ENCODE measurements at regions not wholly inside any gene's neighbourhood (a gene's known extent, or its start where the extent isn't known, plus 50 kb on each side); places are given as distances from the start of the nearest gene placed in this dataset.
"Not testable (repeated sequence)": the region's sequence is repeated elsewhere in the genome, so short reads cannot be mapped to it uniquely, and the experiment has no call there.

DNA sequence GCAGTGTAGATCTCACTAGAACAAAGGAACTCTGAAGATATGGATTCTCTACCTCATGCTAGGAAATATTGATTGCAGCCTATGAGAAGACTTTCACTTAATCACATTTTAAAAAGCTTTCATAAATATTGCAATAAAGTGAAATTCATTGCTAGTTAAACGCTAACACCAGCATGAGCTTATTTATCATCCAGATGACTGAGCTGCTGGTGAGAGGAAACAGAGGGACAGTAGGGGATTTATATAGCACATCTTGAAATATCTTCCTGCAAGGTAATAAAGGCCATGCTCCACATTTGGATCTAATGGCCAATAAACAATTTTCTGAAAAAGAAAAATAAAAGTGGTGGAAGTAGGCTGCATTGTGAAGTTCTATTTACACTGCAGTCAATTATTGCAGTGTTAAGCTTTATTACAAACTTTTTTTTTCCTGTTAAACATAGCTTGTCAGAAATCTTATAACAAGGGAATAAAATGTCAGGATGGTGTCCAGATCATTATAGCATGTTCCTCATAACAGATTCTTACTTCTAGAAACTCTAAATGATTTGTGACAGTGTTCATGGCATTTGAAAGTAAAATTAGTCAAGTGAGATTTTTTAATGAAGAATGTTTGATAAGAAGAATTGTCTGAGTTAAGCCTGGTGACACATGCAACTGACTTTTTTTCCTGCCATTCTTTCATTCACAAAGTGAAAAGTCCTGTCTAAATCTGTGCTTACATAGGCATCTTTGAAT is 342.6 kb downstream of the DMAC1 start:
- no peak for DNase-seq

DNA sequence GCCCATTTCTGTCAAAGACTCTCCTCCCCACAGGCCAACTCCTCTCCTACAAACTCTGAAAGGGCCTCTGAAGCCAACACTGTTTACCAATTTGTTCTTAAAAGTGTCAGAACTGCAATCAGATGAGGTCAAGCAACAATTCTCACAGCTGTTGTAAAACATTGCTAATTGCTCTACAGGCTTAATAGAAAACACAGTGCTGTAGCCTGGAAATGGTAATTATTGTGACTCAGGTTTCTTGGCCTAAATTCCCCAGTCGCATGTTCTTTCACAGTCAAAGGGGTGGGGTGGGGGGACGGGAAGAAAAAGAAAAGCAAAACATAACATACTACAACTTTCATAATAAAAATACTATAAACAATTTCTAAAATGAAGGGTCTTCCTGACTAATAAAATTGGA is 343.2 kb downstream of the DMAC1 start:
- DNase-seq = no peak

DNA sequence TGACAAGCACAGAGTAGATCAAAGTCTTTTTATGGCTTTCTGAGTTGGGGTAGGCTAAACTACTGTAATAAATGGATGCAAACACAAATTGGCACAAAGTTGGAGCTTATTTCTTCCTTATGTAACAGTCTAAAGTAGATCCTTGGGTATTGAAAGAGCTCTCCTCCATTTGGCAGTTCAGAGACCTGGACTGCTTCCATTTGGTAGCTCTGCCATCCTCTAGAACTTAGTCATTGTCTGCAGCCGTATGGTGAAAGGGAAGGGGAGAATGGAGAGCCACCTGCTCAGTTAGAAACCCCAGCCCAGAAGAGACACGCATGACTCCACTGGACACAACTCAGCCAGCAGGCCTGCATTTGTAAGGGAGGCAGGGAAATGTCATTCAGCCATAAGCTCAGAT is 345.0 kb downstream of the DMAC1 start:
- DNase-seq = no peak

DNA sequence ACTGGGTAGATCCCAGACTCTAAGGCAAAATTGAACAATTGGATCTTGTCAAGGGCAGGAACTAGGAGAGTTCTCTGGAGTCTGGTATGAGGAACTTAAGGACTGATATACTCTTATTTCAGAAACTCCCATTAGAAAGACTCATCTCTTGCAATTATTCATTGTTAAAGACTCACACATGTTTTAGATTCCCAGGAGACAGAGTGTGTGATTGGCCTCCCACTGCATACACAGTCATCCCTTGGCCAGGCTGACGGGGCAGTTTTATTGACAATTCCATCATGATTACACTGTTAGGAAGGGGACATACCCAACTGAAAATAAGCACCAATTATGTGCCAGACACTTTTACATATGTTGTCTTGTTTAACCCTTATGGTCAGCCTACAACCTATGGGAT is 347.2 kb downstream of the DMAC1 start:
- no peak for DNase-seq

DNA sequence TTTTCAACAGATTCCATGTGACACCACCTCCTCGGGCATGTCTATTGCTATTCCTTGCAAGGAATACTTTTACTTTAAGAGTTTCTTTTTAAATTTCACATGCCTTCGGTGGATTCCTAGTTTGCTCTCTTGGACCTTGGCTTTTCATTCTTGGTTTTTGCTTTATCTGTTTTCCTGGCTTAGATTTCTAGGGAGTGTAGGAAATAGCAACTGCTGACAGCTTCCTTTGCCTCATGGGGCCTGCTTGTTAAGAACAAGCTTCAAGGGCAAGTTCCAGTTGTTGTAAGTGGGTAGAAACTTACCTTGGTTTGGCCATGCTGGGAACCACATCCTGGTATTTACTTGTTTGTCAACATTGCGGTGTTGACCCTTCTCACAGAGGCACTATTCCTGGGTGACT is 348.5 kb downstream of the DMAC1 start:
- DNase-seq = no peak

DNA sequence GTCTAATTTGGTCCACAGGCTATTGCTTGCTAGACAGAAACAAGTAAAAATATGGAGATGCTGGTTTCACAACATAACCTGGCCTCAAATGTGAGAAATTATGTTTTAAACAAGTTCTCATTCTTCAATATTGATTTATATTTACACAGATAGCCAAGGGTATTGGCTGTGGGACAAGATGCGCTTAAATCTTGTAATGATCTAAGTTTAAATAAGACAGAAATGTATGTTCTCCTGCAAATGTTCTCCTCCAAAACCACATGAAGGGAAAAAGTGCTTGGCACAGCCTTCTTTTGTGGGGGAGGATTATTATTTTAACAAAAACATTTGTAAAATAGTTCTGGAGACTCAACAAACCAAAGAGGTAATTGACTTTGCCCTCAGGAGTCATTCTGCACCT is 356.0 kb downstream of the DMAC1 start:
- DNase-seq = no peak

DNA sequence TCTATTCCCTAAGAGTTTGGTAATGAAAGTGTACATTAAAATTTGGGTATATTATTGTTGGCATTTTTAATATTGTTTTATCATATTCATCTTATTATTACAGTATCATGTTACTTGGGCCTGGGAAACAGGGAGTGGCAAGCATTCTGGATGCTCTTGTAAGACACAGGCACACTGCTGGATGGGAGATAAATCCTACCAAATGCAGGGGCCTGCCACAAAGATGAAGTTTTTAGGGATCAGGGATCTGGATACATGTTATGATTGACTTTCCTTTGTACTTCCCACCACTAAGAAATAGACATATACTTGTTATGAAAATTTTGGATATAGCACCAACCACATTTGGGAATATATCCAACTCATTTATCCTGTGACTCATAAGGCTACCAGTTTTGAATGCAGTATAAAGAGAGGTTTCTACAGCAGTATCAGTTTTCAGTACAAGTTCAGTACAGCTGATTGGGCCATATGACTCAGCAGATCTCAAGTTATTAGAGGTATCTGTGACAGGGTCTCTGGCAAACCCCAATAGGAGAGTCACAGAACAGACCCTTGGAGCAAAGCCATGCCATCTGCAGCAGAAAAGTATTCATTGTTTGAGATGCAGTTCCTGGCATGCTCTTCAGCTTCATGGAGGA is 360.1 kb downstream of the DMAC1 start:
- DNase-seq = no peak

DNA sequence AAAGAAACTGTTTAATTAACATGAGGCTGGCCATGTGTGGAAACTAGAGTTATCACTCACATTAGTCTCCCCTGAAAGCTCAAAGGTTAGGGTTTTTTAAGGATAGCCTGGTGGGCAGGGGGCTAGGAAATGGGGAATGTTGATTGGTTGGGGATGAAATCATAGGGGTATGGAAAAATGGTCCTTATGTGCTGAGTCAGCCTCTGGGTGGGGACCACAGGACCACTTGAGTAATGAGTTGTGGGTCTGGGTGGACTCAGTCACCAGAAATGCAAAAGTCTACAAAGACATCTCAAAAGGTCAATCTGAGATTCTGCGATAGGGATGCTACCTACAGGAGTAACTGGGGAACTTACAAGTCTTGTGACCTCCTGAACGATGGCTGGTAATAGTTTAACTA is 362.8 kb downstream of the DMAC1 start:
- no peak for DNase-seq

DNA sequence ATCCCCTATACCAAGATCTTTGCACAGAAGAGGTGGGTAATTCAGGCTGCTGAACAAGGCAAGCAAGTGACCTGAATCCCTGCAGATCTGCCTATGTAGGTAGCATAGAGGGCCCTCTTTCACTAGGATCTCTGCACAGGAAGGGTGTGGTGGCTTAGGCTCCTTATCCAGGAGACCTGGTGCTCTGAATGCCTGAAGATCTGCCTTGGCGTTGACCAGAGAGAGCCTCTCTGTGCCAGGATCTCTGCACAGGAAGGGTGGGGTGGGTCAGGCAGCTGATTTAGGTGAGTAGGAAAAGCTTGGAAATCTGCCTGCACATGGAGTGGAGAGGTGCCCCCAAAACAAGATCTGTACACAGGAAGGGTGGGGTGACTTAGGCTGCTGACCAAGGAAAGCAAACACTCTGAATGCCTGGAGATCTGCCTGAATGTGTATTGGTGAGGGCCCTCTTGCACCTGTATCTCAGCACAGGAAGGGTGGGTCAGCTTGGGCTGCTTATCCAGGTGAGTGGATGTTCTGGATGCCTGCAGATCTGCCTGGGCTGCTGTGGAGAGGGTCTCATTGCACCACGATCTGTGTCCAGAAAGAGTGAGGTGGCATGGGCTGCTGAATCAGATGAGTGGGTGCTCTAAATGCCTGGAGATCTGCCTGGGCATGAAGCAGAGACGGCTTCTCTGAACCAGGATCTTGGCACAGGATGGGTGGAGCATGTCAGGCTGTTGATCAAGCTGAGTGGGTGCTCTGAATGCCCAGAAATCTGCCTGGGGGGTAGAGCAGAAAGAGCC is 365.9 kb downstream of the DMAC1 start:
- no peak for DNase-seq

DNA sequence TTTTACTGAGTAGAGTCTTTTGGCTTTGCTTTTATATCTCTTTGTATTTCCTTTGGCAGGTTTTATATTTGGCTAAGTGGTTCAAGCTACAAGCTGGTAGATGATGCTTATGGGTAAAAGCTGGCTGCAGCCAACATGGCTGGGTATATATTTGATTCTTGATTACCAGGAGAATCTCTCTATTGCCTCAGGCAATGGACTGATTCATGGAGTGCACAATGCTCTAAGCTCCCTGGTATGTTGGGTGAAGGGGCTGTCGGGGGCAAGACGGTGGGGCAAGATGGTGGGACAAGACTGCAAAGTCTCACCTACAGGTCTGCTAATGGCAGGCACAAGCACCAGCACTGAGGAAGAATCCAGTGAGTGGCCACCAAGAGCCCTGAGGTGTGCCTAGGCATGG is 366.6 kb downstream of the DMAC1 start:
- no peak for DNase-seq

DNA sequence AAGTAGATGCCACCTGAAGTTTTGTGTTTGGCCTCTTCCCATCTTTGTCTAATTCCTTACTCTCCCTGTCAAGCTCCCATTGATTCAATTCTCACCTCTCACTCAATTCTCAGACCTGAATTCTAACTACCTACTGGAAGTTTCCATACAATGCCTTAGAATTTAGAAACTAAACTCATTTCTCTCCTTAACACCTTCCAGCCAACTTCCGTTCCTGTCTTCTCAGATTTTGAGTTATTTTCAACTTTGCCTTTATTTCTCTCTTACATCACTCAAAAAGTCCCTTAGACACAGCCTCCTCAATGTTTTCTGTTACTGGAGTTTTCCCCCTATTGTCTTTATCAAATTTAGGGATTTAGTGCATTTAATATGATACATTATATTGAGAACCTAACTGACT is 382.2 kb downstream of the DMAC1 start:
- DNase-seq = not testable (repeated sequence)

DNA sequence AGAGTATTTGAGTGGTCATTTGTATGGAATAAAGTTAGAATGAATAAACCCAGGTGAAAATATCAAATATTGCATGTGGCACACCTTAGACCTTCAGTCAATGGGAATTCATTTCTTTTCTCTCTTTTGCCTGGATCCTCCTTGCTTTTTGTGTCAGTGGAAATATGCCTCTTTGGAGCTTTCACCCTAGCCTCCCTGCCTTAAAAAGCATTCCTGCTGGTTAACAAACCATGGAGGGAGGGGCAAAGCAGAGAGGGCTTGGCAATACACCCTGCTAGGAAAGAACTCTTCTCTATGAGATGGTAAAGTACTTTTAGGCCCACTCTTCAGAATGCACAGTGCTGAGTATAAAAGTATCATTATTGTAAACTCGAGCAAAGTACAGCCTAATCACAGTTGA is 383.7 kb downstream of the DMAC1 start:
- DNase-seq = no peak

DNA sequence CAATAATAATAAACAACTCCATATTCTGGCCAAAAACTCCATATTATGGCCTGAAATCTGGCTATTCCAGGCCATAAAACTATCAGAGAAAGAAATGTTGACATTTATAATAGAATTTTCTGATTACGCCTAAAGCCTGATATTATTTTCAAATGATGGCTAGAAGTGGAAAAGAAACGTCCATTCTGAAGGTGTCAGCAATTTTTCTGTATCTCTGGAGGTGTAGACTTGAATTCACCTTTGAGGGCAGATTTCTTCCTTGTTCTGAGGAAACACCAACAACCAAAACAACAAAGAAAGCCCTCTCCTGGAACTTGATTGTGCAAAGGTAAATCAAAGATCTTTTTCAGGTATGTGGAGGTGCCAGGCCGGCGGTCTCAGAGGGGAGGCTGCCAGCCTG is 390.7 kb downstream of the DMAC1 start:
- no peak for DNase-seq

DNA sequence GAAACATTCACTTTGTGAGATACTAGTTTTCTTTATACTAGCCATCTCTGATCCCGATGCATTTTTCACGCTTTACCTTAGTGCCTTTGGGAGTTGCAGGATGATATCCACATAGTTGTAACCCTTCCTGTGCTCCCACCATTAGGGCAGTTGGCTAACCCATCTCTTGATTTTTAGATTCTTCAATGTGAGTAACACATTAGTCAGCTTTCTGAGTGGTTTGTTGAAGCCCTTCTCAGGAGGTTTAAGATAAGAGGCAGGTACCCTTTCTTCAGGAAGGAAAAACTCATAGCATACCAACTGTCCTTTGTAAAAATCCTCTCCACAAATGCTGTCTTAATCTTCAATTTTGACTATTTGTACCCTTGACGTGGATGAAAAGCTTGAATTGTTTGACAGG is 392.3 kb downstream of the DMAC1 start:
- no peak for DNase-seq

DNA sequence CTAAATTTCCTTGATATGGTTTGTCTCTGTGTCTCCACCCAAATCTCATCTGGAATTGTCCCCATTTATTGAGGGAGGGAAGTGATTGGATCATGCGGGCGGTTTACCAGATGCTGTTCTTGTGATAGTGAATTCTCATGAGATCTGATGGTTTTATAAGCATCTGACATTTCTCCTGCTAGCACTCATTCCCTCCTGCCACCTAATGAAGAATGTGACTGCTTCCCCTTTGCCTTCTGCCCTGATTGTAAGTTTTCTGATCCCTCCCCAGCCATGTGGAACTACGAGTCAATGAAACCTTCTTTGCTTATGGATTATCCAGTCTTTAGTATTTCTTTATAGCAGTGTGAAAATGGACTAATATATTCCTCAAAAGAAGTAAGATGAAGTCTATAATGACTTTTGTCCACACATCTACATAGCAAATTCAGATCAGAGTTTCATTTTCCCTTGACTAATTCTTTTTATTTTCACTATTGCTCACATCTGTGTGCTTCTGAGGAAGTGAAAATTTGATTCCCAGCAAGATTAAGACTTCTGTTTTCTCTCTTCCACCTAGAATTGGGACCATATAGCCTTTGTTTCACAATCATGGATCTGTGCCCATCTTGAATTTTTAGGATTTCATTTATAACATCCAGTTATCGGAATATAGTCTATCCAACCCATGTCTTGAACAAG is 393.5 kb downstream of the DMAC1 start:
- DNase-seq = no peak

DNA sequence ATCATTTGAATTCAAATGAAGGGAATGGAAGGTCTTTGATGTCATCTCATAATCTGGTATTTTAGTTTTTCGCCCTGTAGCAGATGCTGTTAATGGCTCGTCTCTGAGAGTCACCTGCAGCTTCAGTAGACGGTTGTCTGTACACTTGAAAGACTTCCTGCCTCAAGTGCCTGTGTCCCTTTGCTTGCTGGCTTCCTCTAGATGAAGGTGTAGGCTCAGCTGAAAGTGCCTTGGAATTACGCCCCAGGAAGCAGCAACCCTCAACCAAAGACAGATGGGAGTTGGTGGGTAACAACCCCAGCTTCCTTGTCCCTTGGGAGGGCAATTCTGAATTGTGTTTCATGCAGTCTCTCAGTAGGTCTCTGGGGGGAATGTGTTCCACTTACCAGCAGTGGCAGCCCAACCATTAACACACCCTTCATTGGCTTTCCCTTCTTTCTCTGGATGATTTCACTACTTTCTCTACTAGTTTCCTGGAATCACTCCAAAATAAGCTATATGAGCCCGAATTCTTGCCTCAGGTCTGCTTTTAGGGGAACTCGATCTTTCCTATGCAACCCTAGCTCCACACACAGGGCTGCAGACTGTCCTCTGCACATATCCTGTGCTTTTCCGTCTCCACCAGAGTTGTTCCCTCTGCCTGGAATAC is 395.6 kb downstream of the DMAC1 start:
- no peak for DNase-seq

DNA sequence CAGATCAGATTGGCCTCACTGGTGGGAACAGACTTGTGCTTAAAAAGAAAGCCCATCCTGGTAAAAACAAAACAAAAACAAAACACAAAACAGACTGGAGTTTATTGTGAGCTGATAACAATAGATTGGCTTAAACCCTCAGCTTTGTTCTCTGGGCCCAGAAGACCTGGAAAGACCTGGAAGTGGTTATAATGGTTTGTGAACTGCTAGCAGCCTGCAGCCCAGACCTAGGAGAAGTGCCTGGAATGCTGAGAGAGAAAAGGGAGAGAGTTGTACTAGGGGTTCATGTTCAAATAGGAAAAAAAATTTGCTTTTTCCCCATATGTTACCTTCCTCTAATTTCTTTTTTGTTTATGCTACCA is 396.6 kb downstream of the DMAC1 start:
- DNase-seq = no peak

DNA sequence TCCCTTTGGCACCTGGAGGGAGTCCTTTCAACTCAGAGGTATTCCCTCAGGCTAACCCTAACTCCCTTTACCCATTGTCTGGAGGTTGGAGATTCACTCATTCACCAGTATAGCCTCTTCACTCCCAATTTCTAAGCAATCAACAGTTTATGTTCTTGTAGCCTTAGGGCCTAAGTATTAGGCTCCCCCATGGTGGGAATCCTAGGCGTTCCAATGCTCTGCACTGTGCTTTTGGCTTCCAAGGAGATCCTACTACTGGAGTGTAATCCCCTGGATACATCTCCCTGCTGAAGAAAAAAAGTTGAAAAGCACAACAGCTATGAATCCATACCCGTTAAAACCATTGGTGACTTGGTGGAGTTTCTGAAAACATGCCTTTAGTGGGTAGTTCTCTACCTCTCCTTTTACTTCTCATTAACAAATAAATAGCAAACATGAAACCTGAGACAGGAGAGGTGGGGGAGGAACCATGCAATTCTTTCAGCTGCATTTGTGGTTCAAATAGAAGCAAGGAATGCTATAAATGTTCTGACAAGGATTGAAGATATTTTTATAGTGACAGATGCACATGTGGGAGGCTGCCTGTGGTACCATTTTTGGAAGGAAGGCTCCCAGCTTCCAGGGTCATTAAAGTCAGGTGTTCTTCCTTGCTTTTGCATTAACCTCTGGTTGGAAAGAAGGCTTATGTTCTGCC is 397.1 kb downstream of the DMAC1 start:
- DNase-seq = no peak

DNA sequence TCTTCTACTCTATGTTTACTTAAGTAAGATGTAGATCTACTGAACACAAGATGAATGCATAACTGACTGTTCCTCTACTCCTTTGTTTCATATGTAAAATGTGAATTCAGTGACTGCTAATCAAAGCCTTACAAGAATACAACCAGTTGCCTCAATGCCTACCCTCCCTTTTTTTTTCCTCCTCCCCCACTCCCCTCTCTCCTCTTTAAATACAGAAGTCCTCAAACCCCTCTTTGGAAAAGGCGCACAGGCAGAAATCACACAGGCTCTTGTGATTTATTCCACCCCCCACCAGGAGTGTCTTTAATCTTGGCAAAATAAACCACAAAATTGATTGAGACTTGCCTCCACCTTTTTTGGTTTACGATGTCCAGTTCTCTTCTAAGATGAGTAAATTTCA is 398.5 kb downstream of the DMAC1 start:
- no peak for DNase-seq

DNA sequence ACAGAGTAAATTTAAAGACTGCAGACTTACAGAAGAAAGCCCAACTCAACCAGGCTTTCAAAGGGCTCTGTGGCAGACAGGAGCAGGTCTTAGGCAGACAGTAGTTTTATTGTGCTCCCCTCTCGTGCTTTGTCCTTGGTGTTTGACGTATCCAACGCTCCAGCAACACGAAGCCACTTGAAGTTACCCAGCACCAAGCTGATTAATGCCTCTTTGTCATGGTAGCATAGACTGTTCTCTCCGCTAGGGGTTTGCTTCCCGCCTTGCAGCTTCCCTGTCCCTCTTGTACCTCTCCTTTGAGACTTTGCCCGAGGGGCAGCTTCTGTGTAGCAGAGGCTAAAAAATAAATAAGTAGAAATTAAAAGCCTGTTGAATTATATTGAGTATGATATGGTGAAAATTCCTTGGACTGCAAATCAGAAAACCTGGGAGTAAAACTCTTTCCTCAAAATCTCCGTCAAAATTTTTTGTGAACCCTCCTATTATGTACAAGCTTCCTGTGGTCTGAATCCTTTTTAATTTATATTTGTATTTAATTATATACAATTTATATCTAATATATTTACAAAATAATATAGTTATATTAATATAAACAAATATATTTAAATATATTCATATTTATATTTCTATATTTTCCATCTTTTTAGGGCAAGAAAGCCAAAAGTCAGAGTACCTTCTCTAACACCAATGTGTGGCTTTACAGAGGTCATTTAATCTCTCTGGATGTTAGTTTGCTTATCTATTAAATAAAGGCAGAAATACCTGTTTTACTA is 405.4 kb downstream of the DMAC1 start:
- no peak for DNase-seq

DNA sequence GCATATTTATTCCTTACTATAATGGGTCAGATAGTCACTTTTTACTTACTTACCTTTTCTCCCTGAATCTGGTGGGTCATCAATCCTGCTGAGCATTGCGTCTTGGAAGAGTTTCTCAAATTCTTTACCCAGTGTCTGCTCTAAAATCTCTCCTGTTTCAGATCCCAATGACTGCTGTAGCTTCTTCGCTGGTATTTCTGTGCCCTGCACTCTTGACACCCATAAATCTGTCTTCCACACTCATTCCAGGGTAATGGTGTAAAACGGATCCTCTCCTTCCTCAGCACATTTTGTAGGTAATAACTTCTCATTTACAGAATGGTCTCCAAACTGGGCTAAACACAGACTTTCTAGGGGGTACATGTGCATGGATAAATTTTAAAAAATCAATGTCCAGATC is 407.4 kb downstream of the DMAC1 start:
- no peak for DNase-seq

DNA sequence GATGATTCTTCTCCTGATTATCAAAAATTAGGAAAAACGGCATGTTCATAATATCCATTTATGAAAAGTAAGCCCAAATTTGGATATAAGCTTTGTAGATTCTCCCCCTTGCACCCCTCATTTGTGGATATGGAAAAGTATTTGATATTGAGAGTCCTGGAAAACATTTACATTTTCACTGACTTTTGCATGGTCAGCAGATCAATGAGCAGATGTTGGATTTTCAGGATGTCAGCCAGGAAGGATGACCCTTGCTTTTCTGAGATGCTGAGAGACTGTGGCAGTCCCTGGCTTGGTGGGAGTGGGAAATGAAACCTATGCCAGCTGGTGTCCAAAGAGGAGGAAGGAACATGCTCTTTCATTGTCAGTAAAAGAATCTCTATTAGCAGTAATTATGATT is 410.8 kb downstream of the DMAC1 start:
- DNase-seq = no peak
